ENCODE measurements at regions not wholly inside any gene's neighbourhood (a gene's known extent, or its start where the extent isn't known, plus 50 kb on each side); places are given as distances from the start of the nearest gene placed in this dataset.

GRCh38 chr14:88989911-88990310 is 165.5 kb downstream of the TTC8 start:
- no peak for TF ChIP-seq POLR2A (IDR thresholded peaks at IDR 0.05)
- TF ChIP-seq, protein P1, sequence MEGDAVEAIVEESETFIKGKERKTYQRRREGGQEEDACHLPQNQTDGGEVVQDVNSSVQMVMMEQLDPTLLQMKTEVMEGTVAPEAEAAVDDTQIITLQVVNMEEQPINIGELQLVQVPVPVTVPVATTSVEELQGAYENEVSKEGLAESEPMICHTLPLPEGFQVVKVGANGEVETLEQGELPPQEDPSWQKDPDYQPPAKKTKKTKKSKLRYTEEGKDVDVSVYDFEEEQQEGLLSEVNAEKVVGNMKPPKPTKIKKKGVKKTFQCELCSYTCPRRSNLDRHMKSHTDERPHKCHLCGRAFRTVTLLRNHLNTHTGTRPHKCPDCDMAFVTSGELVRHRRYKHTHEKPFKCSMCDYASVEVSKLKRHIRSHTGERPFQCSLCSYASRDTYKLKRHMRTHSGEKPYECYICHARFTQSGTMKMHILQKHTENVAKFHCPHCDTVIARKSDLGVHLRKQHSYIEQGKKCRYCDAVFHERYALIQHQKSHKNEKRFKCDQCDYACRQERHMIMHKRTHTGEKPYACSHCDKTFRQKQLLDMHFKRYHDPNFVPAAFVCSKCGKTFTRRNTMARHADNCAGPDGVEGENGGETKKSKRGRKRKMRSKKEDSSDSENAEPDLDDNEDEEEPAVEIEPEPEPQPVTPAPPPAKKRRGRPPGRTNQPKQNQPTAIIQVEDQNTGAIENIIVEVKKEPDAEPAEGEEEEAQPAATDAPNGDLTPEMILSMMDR (IDR thresholded peaks at IDR 0.05) = no peak

All from esophagus squamous epithelium (tissue), 4 donors.